Hematopoietic multipotent progenitor cell (in vitro differentiated cells): ENCODE measurements at regions not wholly inside any gene's neighbourhood (a gene's known extent, or its start where the extent isn't known, plus 50 kb on each side); places are given as distances from the start of the nearest gene placed in this dataset. TPM values are rescaled to one million over a fixed set of nuclear protein-coding genes. Genes with fewer than 3 reads are reported as not detected.
"Not testable (repeated sequence)": the region's sequence is repeated elsewhere in the genome, so short reads cannot be mapped to it uniquely, and the experiment has no call there.

Source experiments
- DNase-seq, 3 donors: peaks; one replicate each; pipeline ENCODE4 v3.0.0-alpha.2; 2011 to 2015; ENCODE audit warnings: low read depth in 2 of 3, low spot score in 2 of 3
- small RNA-seq: library from RNA; depleted of rRNA; stranded (forward); fragments of <200 nt; gene quantifications from one replicate; pipeline ENCODE3, GENCODE V24; 2012

- DNase-seq = no peak
These were observed 87.6 kb upstream of the NDST4 start for GRCh38 chr4:115201042-115201330.

- DNase-seq = not testable (repeated sequence)
These were observed 87.0 kb upstream of the NDST4 start for GRCh38 chr4:115200201-115201041.

GRCh38 chr4:115194612-115195011, 81.2 kb upstream of the NDST4 start:
- not testable (repeated sequence) for DNase-seq

GRCh38 chr4:115190529-115190928, 77.1 kb upstream of the NDST4 start:
- DNase-seq = no peak

GRCh38 chr4:115187136-115187535, 73.7 kb upstream of the NDST4 start:
- DNase-seq = no peak

GRCh38 chr4:115179438-115180062, 66.1 kb upstream of the NDST4 start:
- DNase-seq = not testable (repeated sequence)

- DNase-seq = not testable (repeated sequence)
These were observed 65.3 kb upstream of the NDST4 start for GRCh38 chr4:115178687-115179086.

GRCh38 chr4:115171220-115171619, 57.8 kb upstream of the NDST4 start:
- no peak for DNase-seq

- peak in 1 of 3 donors; percentile 18 for DNase-seq
These were observed 52.1 kb upstream of the NDST4 start for GRCh38 chr4:115165503-115165902.

Small RNA genes in the stretch of these regions (small RNA-seq; reads per million reads assigned to genes)
- not detected for gene RNU6-119P
